Adrenal gland (tissue), 5 donors: ENCODE measurements at regions not wholly inside any gene's neighbourhood (a gene's known extent, or its start where the extent isn't known, plus 50 kb on each side); places are given as distances from the start of the nearest gene placed in this dataset.

ENCODE experiments used
- CTCF ChIP-seq, 6 experiments: fragments of 450-650 bp in 4 of 6; fragments of 200-600 bp in 2 of 6; sonication (generic) in 1 of 6; IDR thresholded peaks; 1 replicate in 5 of 6; 2 replicates in 1 of 6; pipeline versions ENCODE4 v1.5.1 to v1.8.0; 2016 to 2021; ENCODE audit warnings: antibody characterized with exemption in 6 of 6, mild to moderate bottlenecking in 2 of 6, moderate library complexity in 1 of 6
- POLR2A ChIP-seq, 2 donors: fragments of 450-650 bp; IDR thresholded peaks; one replicate each; pipeline ENCODE4 v1.6.1; 2017; ENCODE audit warnings: antibody characterized with exemption in 2 of 2, mild to moderate bottlenecking in 2 of 2, moderate library complexity in 1 of 2
- donor health status: DM: no; HTN: no; CAD: no.

DNA sequence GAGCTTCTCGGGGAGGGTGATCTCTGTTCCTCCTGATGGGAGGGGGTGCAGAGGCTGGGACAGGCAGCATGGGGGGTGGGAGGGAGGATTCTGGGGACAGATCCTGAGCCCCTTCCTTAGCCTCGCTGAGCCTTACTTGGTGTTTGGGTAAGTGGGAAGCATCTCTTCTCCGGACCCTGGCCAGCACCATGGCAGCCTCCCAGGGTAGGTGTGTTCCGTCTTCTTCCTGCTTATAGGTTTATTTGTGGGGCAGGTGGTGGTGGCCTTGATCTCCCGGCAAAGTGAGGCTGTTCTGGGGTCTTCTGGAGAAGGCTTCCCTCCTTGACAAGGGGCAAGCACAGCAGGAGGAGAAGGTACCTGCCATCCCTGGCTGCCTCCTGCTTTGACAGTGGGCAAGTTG lies 226.9 kb downstream of the GLRX3 start:
- no peak for TF ChIP-seq CTCF (IDR thresholded peaks at IDR 0.05)
- no peak for TF ChIP-seq POLR2A (IDR thresholded peaks at IDR 0.05)
